ENCODE measurements at regions not wholly inside any gene's neighbourhood (a gene's known extent, or its start where the extent isn't known, plus 50 kb on each side); places are given as distances from the start of the nearest gene placed in this dataset.

DNA sequence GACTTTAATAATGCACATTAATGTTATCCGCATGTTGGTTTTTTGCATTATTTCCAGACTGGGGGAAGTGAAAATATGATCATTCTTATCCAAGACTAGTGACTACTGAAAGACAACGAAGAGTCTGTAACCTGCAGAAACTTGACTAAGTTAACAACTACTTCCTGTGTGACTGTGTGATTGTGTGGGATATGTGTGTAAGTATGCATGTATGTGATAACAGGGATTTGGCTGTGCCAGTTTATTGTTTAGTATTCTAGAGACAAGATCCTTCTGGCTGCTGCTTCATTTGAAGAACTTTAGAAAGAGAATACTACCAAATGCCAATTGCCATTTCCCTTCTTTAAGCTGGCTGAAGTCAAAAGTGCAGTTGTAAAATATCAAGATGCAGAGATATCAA is 375.7 kb upstream of the PRR16 start:
- in situ Hi-C loops (cut with HindIII; ENCODE audit: extremely low pct_ligation_motif_present, low pct_unique_long_range_greater_than_20kb) = no loop called here
- intact Hi-C loops (cut with micrococcal nuclease; ENCODE audit: unreplicated experiment) = no loop called here
- CTCF ChIA-PET (ENCODE audit: low intra/inter-chr PET ratio, low total read pairs) = no interaction called here
- Histone ChIP-seq H3K27ac (ENCODE audit: extremely low read length, insufficient read depth, low read length) (no peak overlapping the region), H4K20me1 (ENCODE audit: insufficient read depth, low read length) (no peaks in the 10 kb centered on the region), H3K36me3 (replicated peaks in 1 of 2; ENCODE audit: control insufficient read depth in 1 of 2, insufficient read depth in 2 of 2, low read length in 2 of 2) (no peaks in the 10 kb centered on the region), H3K9me3 (ENCODE audit: low read length) (no peaks in the 10 kb centered on the region), H3K4me3 (replicated peaks in 1 of 3; ENCODE audit: insufficient read depth in 1 of 3, low read depth in 2 of 3, low read length in 3 of 3) (no peak overlapping the region), H3K4me2 (ENCODE audit: low read depth, low read length) (no peak overlapping the region), H3K27me3 (ENCODE audit: control insufficient read depth in 1 of 2, insufficient read depth in 2 of 2, low read length in 2 of 2) (no peaks in the 10 kb centered on the region; a peak in 1 of 5 replicates), H3K9ac (ENCODE audit: insufficient read depth, low read depth, low read length) (no peak overlapping the region), H2AFZ (ENCODE audit: low read length) (no peak overlapping the region), H3K79me2 (ENCODE audit: insufficient read depth, low read length) (no peaks in the 10 kb centered on the region), H3K4me1 (ENCODE audit: insufficient read depth, low read length) (no peaks in the 10 kb centered on the region)
- POLR2A ChIA-PET = no interaction called here
- no peak for ATAC-seq
- no TSS peak for BruUV-seq (replicated peaks)
- FAIRE-seq = no peak
- 45% methylated on average over 2 of the region's 2 CpGs for WGBS (ENCODE audit: low lambda C conversion rate)
- DNase-seq (ENCODE audit: low spot score) = no peak
- TF ChIP-seq ZNF136 (CRISPR knock-in tag; IDR thresholded peaks at IDR 0.05; ENCODE audit: low read depth) (no peak), SUZ12 (IDR thresholded peaks at IDR 0.05; ENCODE audit: low read depth, low read length) (no peak), NCOA2 (CRISPR knock-in tag; IDR thresholded peaks at IDR 0.05) (no peak), ZNF383 (CRISPR knock-in tag; IDR thresholded peaks at IDR 0.05; ENCODE audit: borderline replicate concordance) (no peak), ZMYM4 (CRISPR knock-in tag; IDR thresholded peaks at IDR 0.05) (no peak), MAFK (conservative IDR thresholded peaks at IDR 0.05 in 1 of 2, IDR thresholded peaks at IDR 0.05 in 1 of 2; ENCODE audit: low read length in 2 of 2) (no peak), SMAD1 (CRISPR knock-in tag; IDR thresholded peaks at IDR 0.05; ENCODE audit: borderline replicate concordance, low read depth) (no peak), ZKSCAN1 (IDR thresholded peaks at IDR 0.05; ENCODE audit: low read length) (no peak), PAWR (CRISPR knock-in tag; IDR thresholded peaks at IDR 0.05; ENCODE audit: borderline replicate concordance) (no peak), ATF7-NPFF (CRISPR knock-in tag; IDR thresholded peaks at IDR 0.05; ENCODE audit: low read depth) (no peak), HNF4G (IDR thresholded peaks at IDR 0.05; ENCODE audit: borderline replicate concordance, low read depth, low read length) (no peak), HNF4G (CRISPR knock-in tag; IDR thresholded peaks at IDR 0.05; ENCODE audit: borderline replicate concordance, low read depth) (no peak), NRL (CRISPR knock-in tag; IDR thresholded peaks at IDR 0.05; ENCODE audit: borderline replicate concordance) (no peak), KLF12 (CRISPR knock-in tag; IDR thresholded peaks at IDR 0.05; ENCODE audit: borderline replicate concordance) (no peak), TBX3 (IDR thresholded peaks at IDR 0.05; ENCODE audit: borderline replicate concordance) (no peak), EED (CRISPR knock-in tag; IDR thresholded peaks at IDR 0.05) (no peak)
- TF ChIP-seq, protein P1, sequence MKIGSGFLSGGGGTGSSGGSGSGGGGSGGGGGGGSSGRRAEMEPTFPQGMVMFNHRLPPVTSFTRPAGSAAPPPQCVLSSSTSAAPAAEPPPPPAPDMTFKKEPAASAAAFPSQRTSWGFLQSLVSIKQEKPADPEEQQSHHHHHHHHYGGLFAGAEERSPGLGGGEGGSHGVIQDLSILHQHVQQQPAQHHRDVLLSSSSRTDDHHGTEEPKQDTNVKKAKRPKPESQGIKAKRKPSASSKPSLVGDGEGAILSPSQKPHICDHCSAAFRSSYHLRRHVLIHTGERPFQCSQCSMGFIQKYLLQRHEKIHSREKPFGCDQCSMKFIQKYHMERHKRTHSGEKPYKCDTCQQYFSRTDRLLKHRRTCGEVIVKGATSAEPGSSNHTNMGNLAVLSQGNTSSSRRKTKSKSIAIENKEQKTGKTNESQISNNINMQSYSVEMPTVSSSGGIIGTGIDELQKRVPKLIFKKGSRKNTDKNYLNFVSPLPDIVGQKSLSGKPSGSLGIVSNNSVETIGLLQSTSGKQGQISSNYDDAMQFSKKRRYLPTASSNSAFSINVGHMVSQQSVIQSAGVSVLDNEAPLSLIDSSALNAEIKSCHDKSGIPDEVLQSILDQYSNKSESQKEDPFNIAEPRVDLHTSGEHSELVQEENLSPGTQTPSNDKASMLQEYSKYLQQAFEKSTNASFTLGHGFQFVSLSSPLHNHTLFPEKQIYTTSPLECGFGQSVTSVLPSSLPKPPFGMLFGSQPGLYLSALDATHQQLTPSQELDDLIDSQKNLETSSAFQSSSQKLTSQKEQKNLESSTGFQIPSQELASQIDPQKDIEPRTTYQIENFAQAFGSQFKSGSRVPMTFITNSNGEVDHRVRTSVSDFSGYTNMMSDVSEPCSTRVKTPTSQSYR (CRISPR knock-in tag; IDR thresholded peaks at IDR 0.05; ENCODE audit: borderline replicate concordance) = no peak
- TF ChIP-seq, protein P2, sequence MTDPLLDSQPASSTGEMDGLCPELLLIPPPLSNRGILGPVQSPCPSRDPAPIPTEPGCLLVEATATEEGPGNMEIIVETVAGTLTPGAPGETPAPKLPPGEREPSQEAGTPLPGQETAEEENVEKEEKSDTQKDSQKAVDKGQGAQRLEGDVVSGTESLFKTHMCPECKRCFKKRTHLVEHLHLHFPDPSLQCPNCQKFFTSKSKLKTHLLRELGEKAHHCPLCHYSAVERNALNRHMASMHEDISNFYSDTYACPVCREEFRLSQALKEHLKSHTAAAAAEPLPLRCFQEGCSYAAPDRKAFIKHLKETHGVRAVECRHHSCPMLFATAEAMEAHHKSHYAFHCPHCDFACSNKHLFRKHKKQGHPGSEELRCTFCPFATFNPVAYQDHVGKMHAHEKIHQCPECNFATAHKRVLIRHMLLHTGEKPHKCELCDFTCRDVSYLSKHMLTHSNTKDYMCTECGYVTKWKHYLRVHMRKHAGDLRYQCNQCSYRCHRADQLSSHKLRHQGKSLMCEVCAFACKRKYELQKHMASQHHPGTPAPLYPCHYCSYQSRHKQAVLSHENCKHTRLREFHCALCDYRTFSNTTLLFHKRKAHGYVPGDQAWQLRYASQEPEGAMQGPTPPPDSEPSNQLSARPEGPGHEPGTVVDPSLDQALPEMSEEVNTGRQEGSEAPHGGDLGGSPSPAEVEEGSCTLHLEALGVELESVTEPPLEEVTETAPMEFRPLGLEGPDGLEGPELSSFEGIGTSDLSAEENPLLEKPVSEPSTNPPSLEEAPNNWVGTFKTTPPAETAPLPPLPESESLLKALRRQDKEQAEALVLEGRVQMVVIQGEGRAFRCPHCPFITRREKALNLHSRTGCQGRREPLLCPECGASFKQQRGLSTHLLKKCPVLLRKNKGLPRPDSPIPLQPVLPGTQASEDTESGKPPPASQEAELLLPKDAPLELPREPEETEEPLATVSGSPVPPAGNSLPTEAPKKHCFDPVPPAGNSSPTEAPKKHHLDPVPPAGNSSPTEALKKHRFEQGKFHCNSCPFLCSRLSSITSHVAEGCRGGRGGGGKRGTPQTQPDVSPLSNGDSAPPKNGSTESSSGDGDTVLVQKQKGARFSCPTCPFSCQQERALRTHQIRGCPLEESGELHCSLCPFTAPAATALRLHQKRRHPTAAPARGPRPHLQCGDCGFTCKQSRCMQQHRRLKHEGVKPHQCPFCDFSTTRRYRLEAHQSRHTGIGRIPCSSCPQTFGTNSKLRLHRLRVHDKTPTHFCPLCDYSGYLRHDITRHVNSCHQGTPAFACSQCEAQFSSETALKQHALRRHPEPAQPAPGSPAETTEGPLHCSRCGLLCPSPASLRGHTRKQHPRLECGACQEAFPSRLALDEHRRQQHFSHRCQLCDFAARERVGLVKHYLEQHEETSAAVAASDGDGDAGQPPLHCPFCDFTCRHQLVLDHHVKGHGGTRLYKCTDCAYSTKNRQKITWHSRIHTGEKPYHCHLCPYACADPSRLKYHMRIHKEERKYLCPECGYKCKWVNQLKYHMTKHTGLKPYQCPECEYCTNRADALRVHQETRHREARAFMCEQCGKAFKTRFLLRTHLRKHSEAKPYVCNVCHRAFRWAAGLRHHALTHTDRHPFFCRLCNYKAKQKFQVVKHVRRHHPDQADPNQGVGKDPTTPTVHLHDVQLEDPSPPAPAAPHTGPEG (CRISPR knock-in tag; IDR thresholded peaks at IDR 0.05) = no peak

Measured in HepG2 (cell line).